Stomach smooth muscle (tissue), 2 donors: ENCODE measurements at regions not wholly inside any gene's neighbourhood (a gene's known extent, or its start where the extent isn't known, plus 50 kb on each side); places are given as distances from the start of the nearest gene placed in this dataset.
"Not testable (repeated sequence)": the region's sequence is repeated elsewhere in the genome, so short reads cannot be mapped to it uniquely, and the experiment has no call there.

ENCODE experiments used
- H3K27ac ChIP-seq: one replicate; pipeline ENCODE4 v1.7.0; 2013; ENCODE audit warnings: mild to moderate bottlenecking, low read length, inconsistent platforms
- H3K27me3 ChIP-seq, 2 donors: one replicate each; pipeline ENCODE4 v1.7.0; 2013; ENCODE audit warnings: low read length in 2 of 2; ENCODE audit not compliant: insufficient read depth in 2 of 2, control insufficient read depth in 1 of 2
- H3K36me3 ChIP-seq, 2 donors: one replicate each; pipeline ENCODE4 v1.7.0; 2013; ENCODE audit warnings: low read length in 2 of 2; ENCODE audit not compliant: control insufficient read depth in 2 of 2, insufficient read depth in 2 of 2
- H3K4me1 ChIP-seq: one replicate; pipeline ENCODE4 v1.7.0; 2013; ENCODE audit warnings: low read length; ENCODE audit not compliant: control insufficient read depth, insufficient read depth
- H3K4me3 ChIP-seq, 2 donors: one replicate each; pipeline ENCODE4 v1.7.0; 2013; ENCODE audit warnings: low read length in 2 of 2
- H3K9ac ChIP-seq, 2 donors: one replicate each; pipeline ENCODE4 v1.7.0; 2013; ENCODE audit warnings: low read length in 2 of 2, mild to moderate bottlenecking in 1 of 2
- H3K9me3 ChIP-seq, 2 donors: one replicate each; pipeline ENCODE4 v1.7.0; 2013; ENCODE audit warnings: low read length in 2 of 2; ENCODE audit not compliant: control insufficient read depth in 2 of 2
- donor health status: healthy.
- donor health status: Pancreatic carcinoma.

GRCh38 chr4:126385954-126386353, 1071.2 kb downstream of the FAT4 start:
- H3K4me3 ChIP-seq, result no peak overlapping the region
- no peak overlapping the region for H3K27ac ChIP-seq
- no peaks in the 10 kb centered on the region for H3K9me3 ChIP-seq
- H3K27me3 ChIP-seq, result no peaks in the 10 kb centered on the region
- H3K4me1 ChIP-seq, result no peaks in the 10 kb centered on the region
- H3K9ac ChIP-seq, result no peak overlapping the region
- no peaks in the 10 kb centered on the region for H3K36me3 ChIP-seq

GRCh38 chr4:126386512-126386911, 1071.8 kb downstream of the FAT4 start:
- Histone ChIP-seq H3K9me3 (no peaks in the 10 kb centered on the region), H3K27ac (no peak overlapping the region), H3K27me3 (no peaks in the 10 kb centered on the region), H3K4me1 (no peaks in the 10 kb centered on the region), H3K36me3 (no peaks in the 10 kb centered on the region), H3K9ac (no peak overlapping the region), H3K4me3 (no peak overlapping the region)

GRCh38 chr4:126395664-126396063, 1080.9 kb downstream of the FAT4 start:
- Histone ChIP-seq H3K4me1 (no peaks in the 10 kb centered on the region), H3K9me3 (no peaks in the 10 kb centered on the region), H3K27me3 (no peaks in the 10 kb centered on the region), H3K27ac (no peak overlapping the region), H3K4me3 (no peak overlapping the region), H3K9ac (no peak overlapping the region), H3K36me3 (no peaks in the 10 kb centered on the region)

- Histone ChIP-seq H3K4me1 (no peaks in the 10 kb centered on the region), H3K9me3 (no peaks in the 10 kb centered on the region), H3K4me3 (no peak overlapping the region)
Observed at GRCh38 chr4:126396121-126396520, 1081.4 kb downstream of the FAT4 start.

GRCh38 chr4:126396703-126397102, 1081.9 kb downstream of the FAT4 start:
- Histone ChIP-seq H3K9me3 (no peaks in the 10 kb centered on the region), H3K4me1 (no peaks in the 10 kb centered on the region), H3K27me3 (no peaks in the 10 kb centered on the region), H3K4me3 (no peak overlapping the region), H3K36me3 (no peaks in the 10 kb centered on the region), H3K9ac (no peak overlapping the region), H3K27ac (no peak overlapping the region)

More at GRCh38 chr4:126396121-126396520, 1081.4 kb downstream of the FAT4 start:
- H3K36me3 ChIP-seq, result no peaks in the 10 kb centered on the region
- no peak overlapping the region for H3K27ac ChIP-seq
- H3K27me3 ChIP-seq, result no peaks in the 10 kb centered on the region
- no peak overlapping the region for H3K9ac ChIP-seq

- Histone ChIP-seq H3K9me3 (peaks cover 0 to 2% of the 10 kb centered on the region in 2 donors), H3K27me3 (no peaks in the 10 kb centered on the region), H3K36me3 (no peaks in the 10 kb centered on the region), H3K4me1 (no peaks in the 10 kb centered on the region), H3K27ac (no peak overlapping the region), H3K9ac (no peak overlapping the region), H3K4me3 (no peak overlapping the region)
Observed at GRCh38 chr4:126404549-126404948, 1089.8 kb downstream of the FAT4 start.

- no peak overlapping the region for H3K4me3 ChIP-seq
- H3K9me3 ChIP-seq, result peaks cover 0 to 2% of the 10 kb centered on the region in 2 donors
- H3K27me3 ChIP-seq, result no peaks in the 10 kb centered on the region
- H3K27ac ChIP-seq, result no peak overlapping the region
- no peak overlapping the region for H3K9ac ChIP-seq
- H3K4me1 ChIP-seq, result no peaks in the 10 kb centered on the region
- H3K36me3 ChIP-seq, result no peaks in the 10 kb centered on the region
Observed at GRCh38 chr4:126405369-126405982, 1090.7 kb downstream of the FAT4 start.

GRCh38 chr4:126409746-126410145, 1095.0 kb downstream of the FAT4 start:
- Histone ChIP-seq H3K4me3 (no peak overlapping the region), H3K4me1 (no peaks in the 10 kb centered on the region), H3K27ac (no peak overlapping the region), H3K9ac (no peak overlapping the region), H3K9me3 (peaks cover 0 to 2% of the 10 kb centered on the region in 2 donors), H3K36me3 (no peaks in the 10 kb centered on the region), H3K27me3 (no peaks in the 10 kb centered on the region)

- H3K4me3 ChIP-seq, result no peak overlapping the region
- no peaks in the 10 kb centered on the region for H3K27me3 ChIP-seq
- peaks cover 0 to 2% of the 10 kb centered on the region in 2 donors for H3K9me3 ChIP-seq
- no peak overlapping the region for H3K9ac ChIP-seq
- H3K27ac ChIP-seq, result no peak overlapping the region
- H3K4me1 ChIP-seq, result no peaks in the 10 kb centered on the region
- no peaks in the 10 kb centered on the region for H3K36me3 ChIP-seq
Observed at GRCh38 chr4:126411047-126411446, 1096.3 kb downstream of the FAT4 start.

- H3K4me3 ChIP-seq, H3K9me3 ChIP-seq, H3K4me1 ChIP-seq: not testable (repeated sequence)
Observed at GRCh38 chr4:126412310-126412709, 1097.6 kb downstream of the FAT4 start.

GRCh38 chr4:126414741-126415140, 1100.0 kb downstream of the FAT4 start:
- H3K27ac ChIP-seq, result no peak overlapping the region
- H3K36me3 ChIP-seq, result no peaks in the 10 kb centered on the region
- no peak overlapping the region for H3K4me3 ChIP-seq

More at GRCh38 chr4:126412310-126412709, 1097.6 kb downstream of the FAT4 start:
- H3K36me3 ChIP-seq, H3K27me3 ChIP-seq, H3K9ac ChIP-seq, H3K27ac ChIP-seq: not testable (repeated sequence)

More at GRCh38 chr4:126414741-126415140, 1100.0 kb downstream of the FAT4 start:
- H3K4me1 ChIP-seq, result no peaks in the 10 kb centered on the region
- H3K27me3 ChIP-seq, result no peaks in the 10 kb centered on the region
- no peak overlapping the region for H3K9ac ChIP-seq
- H3K9me3 ChIP-seq, result no peaks in the 10 kb centered on the region
